Stimulated activated naive CD4-positive, alpha-beta T cell (primary cell): ENCODE measurements at regions not wholly inside any gene's neighbourhood (a gene's known extent, or its start where the extent isn't known, plus 50 kb on each side); places are given as distances from the start of the nearest gene placed in this dataset.
A peak's percentile ranks its signal among the peaks of the same experiment; 100 is the strongest.
"Not testable (repeated sequence)": the region's sequence is repeated elsewhere in the genome, so short reads cannot be mapped to it uniquely, and the experiment has no call there.

Experiments
- DNase-seq, 6 experiments: peaks; one replicate each; lab custom pipeline; 2025; lab: John Stamatoyannopoulos, UW

DNA sequence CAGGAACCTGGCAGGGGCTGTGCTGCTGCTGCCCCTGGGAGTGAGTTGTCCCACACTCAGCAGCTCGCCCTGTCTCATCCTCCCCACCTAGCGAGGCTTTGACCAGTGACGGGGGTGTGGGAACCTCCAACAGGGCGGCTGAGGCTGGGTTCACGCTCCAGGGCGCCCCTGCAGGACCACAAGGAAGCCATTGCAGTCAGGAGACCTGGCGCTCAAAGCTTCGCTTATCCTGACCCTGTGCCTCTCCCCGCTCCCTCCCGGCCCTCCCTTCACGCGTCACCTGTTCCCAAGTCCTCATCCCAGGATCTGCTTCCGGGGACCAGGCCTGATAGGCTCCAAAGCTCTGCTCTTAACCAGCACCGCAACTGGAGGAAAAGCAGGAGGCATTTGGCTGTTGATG is 272.0 kb upstream of the SFSWAP start:
- DNase-seq: no peak

DNA sequence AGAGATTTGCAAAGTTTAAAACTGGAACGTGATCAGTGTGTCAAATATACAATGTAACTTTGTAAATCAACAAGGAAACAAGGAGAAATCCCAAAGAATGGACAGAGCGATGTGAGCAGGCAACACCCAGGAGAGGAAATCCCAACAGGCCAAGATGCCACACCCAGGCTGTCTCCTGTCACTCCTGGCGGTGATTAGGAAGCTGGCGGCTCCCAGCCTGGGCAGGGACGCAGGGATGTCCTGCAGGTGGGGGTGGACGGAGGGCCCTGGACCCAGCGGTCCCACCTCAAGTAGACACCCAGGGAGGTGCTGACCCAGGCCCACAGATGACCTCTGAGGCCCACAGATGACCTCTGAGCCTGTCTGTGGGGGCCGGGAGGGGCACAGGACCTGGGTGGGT is 271.1 kb upstream of the SFSWAP start:
- DNase-seq: not testable (repeated sequence)

DNA sequence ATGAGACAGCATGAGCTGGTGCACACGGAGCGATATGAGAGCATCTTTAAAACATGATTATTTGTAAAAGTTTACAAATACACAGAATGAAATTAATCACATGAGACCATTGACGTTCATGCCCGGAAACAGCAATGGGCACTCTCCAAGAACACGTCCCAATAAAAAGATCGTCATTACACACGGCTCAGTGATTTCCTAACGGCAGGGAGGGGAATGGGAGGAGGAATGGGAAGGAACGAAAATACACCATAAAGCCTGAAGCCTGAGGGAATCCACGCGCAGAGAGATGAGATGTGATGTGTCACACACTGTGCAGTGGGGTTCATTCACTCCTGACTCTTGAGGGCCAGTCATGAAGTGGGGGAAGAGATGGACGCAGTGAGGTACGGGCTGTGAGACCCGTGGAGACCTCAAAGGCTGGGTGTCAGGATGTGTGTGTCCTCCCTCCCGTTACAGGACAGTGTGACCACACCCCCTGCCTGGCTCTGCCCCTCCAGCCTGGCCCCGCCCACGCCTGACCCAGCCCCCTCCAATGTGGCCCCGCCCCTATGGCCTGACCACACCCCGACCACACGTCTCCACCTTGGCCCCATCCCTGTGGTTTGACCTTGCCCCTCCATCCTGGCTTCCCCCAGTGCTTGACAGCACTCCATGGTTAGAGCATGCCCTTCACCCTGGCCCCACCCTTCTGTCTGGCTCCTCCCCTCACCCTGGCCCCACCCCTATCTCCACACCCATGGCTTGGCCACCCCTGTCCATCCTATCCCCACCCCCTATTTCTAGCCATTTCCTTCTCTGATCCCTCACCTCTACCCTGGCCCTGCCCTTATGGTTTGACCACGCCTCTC is 270.5 kb upstream of the SFSWAP start:
- not testable (repeated sequence) for DNase-seq

DNA sequence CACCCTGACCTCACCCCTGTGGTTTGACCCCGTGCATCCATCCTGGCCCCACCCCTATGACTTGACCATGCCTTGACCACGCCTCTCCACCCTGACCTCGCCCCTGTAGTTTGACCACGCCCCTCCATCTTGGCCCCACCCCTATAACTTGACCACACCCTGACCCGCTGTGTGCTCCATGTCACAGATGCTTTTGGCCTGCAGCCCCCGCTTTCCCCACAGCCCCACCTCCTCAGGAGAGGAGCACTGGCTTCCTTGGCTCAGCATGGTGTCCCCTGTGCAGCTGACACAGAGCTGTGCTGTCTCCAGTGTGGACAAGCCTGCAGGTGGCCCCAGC is 269.9 kb upstream of the SFSWAP start:
- no peak for DNase-seq

DNA sequence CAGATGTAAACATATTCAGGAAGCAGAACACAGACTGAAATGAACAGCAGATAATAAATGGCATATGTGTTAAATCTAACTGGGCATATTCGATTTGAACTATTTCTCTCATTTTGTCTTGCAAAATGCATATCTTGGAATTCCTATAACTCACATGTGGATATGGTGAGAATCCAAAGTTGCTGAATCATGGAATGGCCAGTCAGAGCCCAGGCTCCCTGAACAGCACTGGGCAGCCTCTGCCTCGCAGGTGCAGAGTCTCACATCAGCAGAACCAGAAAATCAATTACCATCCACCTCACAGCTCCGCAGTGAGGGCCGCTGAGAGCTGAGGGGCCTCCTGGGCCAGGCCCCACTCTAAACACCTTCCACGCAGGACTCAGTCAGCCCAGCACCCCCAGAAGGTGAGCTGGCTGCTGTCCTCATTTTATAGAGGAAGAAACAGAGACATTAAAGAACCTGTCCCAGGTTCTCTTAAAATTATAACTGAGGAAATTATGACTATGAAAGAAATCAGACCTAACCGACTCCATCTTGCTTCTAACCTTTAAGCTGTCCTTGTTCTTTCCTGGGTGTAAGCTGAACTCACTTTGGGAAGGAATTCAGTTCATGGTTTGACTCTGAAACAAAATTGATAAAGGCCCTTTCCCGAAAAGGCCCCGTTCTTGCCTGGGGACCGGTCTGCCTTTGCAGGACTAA is 269.1 kb upstream of the SFSWAP start:
- DNase-seq: no peak

DNA sequence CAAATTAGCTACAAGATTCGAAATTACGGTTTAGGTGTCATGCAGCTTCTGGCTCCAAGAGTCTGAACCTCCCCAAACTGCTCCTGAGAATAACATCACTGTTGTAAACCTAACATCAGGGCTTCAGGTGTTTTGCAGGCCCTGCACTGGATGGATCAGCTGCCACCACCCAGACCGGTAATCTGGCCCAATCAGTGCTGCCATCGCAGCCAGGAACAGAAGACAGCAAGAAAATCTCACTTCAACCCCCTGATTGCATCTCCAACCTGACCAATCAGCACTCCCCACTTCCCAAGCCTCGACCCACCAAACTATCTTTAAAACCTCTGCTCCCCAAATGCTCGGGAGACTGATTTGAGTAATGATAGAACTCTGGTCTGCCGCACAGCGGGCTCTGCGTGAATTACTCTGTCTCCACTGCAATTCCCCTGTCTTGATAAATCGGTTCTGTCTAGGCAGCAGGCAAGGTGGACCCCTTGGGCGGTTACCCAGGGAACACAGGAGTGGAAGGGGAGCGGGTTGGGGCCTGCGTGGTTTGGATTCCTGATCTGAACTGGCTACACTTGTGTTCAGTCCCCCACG is 268.5 kb upstream of the SFSWAP start:
- DNase-seq: no peak

DNA sequence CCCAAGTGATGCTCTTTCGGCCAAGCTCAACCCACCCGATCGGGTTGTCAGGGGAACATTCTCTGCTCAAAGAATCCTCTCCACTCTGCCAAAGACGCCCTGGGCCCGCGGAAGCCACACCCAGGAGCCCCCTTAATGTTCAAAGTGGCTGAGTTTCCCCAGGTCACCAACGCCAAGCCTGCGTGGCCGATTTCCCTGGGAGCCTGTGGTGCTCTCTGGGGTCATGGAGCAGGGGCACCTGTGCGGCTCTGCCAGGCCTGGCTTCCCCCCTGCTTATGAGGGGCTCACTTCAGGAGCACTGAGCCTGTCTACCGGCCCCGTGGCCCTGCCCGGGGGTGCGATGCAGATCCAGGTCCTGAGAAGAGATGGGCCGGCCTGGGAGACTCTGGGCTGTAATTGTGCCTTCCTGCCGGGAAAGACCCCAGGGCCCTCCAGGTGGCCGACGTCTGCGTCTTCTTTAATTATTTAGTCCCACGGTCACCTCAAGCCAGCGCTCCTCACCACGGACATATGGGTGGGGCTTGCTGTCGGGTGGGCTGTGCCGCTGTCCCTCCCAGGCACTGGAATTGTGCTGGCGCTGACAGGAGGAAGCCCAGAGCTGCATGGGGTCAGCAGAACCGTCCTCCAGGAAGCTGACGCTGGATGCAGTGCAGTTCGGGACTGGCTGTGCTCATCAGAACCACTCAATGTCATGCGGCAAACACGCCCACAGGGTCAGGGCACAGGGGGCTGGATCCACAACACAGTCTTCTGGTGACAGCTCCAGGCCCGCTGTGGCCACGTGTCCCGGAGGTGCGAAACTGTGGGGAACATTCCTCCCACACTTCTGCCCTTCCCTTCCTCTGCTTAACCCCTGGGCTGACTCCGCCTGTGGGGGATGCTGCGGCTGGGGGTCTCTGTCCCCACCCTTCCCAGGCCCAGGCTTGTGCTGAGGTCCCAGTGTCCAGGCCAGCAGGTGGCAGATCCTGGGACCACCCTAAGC is 267.6 kb upstream of the SFSWAP start:
- DNase-seq: no peak

DNA sequence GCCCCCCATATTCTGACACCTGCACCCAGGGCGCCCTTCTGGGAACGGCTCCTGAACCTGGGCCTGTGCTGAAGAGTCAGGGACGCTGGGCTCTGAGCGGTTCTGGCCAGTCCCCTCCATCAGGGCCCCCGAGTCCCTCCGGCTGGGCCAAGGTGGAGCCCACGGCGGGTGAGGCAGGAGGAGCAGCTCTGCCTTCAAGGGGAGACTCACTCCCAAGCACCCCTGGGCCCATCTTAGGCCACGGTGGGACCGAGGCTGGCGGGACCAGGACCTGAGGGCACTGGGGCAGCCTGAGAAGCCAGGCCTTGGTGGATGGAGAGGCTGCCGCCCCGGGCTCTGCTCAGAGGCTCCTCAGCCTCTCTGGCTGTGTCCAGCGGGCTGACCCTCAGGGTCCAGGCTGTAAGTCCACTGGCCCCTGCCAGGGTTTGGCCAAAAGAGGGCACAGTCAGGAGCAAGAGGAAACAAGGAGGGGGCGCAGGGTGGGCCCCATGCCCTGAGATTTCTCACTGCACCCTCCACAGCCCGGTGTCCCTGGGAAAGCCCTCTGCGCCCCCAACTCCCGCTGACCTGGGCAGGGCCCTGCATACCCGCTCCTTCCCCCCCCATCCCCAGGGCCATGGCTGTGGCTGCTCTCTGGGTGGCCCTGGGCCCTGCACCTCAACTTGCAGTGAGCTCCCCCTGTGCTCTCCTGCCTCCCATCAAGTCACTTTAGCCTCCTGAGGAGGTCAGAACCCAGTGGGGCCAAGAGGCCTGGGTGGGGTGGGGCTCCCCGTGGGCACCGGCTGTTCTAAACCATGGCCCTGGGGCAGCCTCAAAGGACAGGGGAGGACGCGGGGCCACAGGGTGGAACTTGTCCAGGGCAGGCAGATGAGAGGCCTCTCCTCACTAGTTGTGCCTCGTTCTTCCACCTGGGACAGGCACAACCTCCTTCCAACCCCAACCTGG is 266.4 kb upstream of the SFSWAP start:
- no peak for DNase-seq

DNA sequence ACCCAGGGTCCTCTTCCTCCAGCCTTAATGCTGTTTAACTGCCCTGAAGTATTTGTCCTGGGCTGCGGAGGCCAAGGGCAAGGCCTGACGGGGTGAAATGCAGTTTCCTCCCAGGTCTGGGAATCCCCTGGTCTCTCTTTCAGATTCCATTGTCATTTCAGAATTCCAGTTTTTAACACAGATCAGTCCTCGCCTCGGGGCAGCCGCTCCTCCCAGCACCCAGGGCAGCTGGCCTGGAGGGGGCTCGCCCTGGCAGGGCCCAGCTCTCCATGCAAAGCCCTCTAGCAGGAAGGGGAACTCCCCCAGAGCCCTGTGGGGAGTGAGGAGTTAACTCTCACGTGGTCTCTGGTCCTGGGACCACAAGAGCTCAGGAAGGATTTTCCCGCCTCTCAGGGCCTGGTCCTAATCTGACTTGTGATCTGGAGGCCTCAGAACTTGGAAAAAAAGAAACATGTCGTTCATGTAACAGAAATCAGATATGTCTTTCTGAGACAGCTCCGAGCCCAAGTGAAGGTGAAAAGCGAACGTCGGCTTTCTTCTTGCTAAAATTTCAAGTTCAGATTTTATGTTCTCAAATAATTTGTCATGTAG is 265.6 kb upstream of the SFSWAP start:
- DNase-seq: no peak

DNA sequence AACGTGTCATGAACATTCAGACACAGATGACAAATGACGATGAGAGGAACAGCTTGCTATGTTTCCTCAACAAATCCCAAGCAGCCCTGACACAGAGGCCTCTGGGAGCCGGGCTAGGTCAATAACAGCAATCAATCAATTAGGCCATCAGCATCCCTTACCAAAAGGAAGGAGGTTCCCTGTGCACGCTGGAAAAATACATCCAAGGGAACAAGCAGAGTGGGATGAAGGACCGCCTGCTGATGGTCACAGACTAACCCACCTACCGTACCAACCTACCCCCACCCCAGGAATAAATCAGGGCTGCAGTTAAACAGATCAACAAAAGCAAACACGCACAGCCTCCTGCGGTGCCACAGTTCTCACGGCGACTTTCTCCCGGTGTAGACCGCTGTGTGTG is 265.1 kb upstream of the SFSWAP start:
- DNase-seq: no peak

DNA sequence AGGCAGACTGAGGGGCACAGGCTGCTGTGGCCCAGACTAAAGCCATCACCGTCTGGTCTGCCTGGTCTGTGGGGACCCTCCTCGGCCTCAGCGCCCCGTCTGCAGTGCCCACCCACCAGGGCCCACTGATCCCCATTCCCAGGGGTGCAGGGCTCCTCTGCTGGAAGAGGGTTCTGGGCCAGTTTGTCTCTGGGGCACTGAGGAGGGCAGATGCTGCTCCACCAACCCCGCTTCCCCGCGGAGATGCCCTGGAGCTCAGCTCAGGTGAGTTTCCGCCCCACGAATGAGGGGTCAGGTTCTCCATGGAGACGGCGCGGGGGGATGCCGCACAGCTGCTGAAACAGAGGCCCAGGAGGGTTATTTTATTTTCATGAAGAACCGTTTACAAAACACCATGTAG is 263.3 kb upstream of the SFSWAP start:
- not testable (repeated sequence) for DNase-seq

DNA sequence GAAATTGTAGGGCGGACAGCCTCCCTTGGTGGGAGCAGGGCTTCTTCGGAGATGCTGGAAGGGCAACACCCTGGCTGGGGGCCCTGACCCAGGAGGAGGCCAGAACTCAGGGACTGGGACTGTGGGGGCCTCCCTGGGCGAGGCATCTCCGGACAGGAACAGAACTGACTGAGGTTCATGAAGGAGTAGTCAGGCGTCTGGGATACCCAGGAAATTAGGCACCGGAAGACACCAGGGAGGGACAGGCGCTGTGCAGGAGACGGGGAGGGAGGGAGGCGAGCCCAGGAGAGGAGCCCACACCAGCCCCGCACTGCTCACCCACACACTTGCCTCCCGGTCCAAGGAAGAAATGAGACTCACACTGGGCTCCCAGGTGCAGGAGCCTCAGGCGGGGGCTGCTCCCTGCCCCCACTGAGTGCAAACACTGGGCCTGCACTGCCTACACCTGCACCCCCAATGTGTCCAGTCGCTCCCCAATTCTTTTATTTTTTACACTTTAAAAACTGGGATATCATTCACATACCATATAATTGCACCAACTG is 262.6 kb upstream of the SFSWAP start:
- DNase-seq: no peak

DNA sequence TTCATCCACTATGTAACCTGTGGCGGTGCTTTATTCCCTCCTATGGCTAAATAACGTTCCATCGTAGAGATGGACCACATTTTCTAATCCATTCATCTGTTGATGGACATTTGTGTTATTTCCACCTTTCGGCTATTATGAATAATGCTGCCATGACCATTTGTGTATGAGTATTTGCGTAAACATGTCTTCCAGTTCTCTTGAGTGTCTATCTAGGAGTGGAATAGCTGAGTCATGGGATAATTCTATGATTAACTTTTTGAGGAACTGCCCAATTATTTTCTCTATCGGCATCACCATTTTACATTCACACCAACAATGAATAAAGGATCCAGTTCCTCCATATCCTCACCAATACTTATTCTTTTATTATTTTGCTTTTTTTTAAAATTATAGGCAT is 261.9 kb upstream of the SFSWAP start:
- DNase-seq: no peak

DNA sequence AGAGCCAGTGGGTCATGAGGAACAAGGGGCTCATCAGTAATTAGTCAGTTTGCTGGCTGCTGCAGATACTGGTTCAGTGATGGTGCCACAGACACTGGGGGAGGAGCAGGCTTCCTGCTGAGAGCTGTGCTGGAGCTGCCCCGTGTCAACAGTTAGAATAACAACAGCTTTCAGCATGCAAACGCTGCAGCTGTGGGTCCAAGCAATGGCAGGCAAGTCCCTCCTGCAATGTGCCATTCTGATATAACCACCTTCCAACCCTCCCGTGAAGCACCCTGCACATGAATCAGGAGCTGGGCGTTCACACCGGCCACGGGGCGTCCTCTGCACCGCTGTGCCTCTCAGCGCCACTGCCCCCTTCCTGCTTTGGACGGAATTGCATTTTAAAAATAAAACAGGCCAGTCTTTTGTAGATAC is 258.4 kb upstream of the SFSWAP start:
- DNase-seq: peak in 1 of 6 experiments; percentile 12

DNA sequence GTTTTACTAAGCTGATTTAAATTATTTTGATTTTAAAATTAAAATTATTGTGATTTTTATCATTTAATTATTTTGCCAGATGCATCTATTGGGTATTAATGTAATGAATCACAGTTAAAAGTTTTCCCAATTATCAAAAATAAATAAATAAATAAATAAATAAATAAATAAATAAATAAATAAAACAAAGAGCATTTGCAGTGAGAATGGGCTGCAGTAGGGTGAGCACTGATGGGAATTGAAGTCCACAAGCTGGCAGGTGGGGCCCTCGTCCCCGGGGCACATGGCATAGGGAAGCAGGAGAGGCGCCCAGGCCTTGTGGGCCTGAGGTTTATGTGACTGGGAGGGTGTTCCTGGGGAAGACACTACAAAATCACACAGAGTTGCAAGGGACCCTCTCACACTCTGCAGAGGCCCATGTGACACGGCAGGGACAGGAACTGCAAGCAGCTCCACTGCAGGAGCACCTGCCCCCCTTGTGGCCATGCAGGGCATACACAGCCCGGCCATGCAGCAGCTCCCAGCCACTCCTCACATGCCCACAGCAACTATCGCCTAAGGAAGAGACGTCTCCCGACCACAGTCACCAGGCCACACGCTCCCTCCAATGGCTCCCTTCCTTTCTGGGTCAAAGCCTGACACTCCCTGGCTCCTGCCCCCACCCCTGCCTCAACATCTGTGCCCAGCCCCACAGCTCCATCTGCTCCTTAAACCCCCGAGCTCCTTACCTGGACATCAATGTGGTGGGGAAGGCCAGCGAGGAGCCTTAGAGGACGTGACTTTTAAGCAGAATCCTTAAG is 256.3 kb upstream of the SFSWAP start:
- DNase-seq: peak in 2 of 6 experiments; percentile 4 to 8

DNA sequence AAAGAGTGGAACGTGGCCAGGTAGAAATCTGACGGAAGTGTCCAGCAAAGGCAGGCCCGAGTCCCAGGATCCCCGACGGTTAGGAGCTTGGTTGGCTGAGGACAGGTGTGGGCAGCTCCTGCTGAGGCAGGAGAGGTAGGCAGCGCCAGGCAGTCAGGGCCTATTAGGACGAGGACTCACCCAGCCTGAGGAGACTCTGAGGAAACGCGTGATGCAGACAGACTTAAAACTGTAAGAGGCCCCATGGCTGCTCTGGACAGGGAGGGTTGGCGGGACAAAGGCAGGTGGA is 255.7 kb upstream of the SFSWAP start:
- no peak for DNase-seq

DNA sequence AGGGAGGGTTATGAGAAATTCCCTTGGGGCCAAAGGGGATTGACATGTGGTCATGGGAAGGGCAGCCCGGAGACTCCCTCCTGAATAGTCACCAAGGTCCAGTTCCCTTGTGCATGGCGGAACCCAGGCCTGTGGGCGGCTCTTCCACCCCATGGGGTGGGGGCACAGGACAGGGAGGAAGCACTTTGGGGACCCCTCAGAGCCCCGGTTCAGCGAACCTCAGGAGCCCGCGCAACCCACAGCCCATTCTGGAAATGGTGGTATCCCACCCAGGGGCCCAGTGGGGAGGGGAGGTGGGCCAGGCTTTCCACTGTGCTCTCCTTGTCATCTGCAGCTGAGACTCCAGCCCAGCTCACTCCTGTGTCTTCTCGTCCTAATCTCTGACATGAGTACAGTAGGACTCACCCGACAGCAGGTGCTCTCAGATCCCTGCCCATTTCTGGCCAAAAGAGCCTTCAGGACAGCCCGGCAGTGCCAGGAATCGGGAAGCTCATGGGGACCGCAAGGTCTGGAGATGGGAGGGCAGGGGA is 255.2 kb upstream of the SFSWAP start:
- DNase-seq: no peak

DNA sequence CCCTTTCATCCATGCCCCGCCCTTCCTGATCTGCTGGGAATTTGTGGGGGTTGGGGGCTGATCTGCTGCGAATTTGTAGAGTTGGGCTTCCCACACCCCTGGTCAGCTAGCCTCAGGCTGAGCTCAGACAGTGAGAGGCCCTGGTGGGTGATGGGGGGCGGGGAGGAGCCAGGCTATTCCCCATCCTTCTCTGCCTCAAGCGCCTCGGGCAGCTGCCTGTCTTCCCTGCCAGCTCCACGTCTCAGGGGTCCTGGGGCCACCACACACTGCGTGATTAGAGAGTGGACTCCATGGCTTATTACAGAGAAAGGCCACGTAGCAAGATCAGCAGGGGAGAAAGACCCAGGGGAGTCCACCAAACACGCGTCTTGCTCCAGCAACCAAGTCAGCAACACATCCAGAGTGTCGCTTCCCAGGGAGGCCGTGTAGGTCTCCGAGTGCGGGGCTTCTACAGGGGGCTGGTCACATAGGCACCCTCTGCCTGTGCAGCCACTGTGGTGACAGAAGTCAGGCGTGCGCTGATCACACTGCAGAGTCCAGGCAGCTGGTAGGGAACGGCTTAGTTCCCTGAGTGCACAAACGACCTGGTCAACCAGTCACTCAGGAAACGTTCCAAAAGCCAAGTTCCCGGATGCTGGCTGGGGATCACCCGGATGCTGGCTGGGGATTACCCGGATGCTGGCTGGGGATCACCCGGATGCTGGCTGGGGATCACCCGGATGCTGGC is 254.4 kb upstream of the SFSWAP start:
- DNase-seq: no peak

DNA sequence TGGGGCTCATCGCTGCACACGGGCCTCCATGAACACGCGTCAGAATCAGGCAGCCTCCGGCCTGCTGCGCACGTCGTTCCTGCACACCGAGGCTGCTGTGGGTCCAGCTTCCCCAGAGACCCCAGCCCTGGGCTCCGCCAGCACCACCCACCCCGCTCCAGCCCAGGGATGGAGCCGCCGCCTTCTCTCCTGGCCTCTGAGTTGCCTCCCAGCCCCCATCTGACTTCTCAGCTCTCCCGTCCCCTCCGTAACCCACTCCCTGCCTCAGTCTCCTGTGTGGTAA is 253.9 kb upstream of the SFSWAP start:
- DNase-seq: no peak
